ENCODE measurements at regions not wholly inside any gene's neighbourhood (a gene's known extent, or its start where the extent isn't known, plus 50 kb on each side); places are given as distances from the start of the nearest gene placed in this dataset.
"Not testable (repeated sequence)": the region's sequence is repeated elsewhere in the genome, so short reads cannot be mapped to it uniquely, and the experiment has no call there.

DNA sequence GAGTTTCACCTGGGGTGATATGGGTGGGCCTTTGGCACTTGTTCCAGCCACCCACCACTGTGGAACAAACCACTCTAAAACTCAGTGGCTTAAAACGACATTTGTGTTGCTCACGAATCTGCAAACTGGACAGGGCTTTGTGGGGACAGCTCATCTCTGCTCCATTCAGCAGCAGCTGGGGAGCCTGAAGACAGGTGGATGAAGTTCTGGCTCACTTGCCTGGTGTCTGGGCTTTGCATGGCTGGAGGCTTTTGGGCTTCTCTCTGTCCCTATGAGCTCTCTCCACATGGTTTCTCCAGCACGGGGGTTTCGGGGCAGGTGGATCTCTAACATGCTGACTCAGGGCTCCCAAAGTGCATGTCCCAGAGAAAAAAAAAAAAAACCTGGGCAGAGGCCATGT lies 93.0 kb upstream of the GLI2 start:
- no peak for DNase-seq

DNA sequence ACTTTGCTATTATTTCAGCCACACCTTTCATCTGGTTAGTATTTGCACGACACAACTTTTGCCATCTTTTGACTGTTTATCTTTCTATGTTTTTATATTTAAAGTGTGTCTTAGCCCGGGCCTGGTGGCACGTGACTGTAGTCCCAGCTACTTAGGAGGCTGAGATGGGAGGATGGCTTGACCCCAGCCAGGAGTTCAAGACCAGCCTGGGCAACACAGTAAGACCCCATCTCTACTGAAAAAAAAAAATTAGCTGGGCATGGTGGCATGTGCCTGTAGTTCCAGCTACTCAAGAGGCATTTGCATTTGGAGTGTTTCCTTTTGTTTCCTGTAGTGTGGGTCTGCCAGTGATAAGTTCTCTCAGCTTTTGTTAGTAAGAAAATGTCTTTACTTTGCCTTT lies 88.7 kb upstream of the GLI2 start:
- DNase-seq = no peak

DNA sequence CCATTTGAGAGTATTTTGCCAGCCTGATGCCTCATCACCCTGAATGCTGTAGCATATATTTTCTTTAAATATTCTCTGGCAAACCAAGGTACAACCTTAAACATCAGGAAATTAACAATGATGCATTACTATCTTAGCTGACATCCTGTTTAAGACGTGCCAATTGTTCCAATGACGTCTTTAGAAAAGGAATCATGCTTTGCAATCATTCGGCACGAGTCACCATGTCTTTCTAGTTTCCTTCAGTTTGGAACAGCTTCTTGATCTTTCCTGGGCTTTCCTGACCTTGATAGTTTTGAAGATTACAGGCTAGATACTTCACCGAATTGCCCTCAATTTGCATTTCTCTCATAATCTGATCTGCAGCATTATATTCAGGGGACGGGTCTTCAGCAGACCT lies 88.2 kb upstream of the GLI2 start:
- DNase-seq = peak; percentile 72

- not testable (repeated sequence) for DNase-seq
Measured at GRCh38 chr2:120649381-120649780, 86.3 kb upstream of the GLI2 start.

GRCh38 chr2:120650022-120650644 lies 85.5 kb upstream of the GLI2 start:
- no peak for DNase-seq

- DNase-seq = no peak
Measured at GRCh38 chr2:120651818-120652217, 83.8 kb upstream of the GLI2 start.

DNA sequence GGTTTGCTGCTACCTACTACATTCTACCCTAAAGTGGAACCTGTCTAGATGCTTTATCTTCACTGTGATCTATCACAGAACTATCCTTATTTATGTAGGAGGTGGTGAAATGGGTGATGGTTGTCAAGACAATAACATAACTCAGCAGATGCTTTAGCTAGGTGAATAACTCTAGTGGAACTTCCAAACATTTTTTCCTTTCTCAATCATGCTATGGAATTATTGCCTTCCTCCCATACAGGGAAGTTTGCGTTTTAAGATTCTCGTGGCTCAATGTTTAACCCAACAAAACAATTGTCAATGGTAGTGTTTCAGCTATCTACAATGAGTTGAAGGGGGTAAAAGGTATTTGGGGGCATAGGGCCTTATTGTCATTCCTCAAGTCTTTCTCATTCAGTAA lies 82.6 kb upstream of the GLI2 start:
- peak; percentile 35 for DNase-seq

GRCh38 chr2:120653871-120654270 lies 81.8 kb upstream of the GLI2 start:
- DNase-seq = no peak

DNA sequence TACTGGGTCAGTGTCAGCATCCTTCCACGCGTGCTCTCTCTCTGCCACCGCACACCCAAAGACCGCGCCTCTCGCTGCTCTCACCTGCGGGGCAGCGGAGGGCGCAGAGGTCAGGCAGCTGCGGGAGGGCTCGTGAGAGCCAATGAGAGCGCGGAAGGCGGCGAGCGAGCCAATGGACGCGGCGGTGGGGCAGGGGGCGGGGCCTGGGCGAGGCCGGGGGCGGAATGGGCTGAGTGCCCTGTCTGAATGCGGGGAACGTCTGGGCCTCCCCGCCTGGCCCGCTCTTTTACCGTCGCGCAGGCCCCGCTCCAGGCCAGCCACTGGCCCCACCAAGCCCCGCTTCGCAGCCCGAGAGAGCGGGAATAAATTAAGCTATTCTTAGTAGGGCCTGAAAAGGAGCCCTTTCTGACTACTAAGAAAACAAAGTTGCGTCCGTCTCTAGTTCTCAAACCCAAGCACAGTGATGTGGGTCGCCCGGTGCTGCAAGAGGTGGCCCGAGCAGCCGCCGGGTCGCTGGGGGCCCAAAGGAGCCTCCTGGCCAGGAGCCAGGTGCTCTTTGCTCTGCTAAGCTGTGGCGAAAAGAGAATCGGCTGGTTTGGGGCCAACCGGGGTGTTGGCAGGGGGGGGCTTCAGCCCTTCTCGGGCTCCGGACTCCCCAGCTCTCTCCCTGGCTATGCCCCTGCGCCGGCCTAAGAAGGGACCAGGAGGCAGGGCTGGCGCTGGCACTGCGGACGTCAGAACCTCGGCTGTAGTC lies 81.1 kb upstream of the GLI2 start:
- no peak for DNase-seq

- DNase-seq = no peak
Measured at GRCh38 chr2:120656273-120656950, 79.3 kb upstream of the GLI2 start.

DNA sequence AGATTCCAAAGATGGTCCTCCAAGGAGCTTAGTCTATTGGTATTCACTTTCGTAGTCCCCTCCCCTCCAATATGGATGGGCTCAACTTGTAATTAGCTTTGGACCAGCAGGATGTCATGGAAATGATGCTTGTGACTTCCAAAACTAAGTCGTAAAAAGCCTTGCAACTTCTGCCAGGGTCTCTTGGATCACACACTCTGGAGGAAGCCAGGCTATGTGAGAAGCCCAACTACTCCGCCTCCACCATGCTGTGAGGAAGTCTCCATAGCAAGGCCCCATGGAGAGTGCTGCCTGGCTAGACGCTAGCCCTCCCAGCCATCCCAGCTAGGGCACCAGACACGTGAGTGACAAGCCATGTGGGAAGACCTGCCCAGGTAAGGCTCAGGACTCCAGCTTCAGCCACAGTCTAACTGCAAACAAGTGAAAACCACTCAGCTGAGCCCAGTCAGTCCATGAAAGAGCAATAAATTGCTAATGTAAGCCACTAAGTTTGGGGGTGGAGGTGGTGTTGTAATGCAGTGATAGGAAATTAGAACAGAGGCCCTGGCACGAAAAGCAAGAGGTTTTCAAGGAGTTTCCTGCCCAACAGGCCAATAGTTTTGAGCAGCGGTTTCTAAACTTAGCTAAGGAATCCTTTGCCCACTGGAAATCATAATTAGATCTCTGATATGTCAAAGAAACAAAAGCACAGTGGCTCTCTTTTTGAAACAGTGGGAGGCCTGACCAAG lies 77.5 kb upstream of the GLI2 start:
- no peak for DNase-seq

DNA sequence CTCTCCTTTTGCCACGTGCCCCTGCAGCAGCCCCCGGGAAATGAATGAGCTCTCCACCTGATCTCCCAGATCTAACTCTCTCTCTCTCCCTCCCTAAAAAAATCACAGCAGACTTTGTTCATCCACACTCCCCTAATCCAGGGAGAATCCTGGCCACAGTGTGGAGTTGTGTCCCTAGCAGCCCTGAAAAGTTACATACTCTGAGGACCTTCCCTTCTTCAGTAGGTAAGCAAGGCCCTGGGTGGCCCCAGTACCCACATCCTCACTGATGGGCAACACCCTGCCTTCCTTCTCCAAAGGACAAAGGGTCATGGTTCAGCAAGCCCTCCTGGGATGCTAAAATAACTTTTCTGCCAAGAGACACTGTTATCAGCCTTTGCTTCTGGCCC lies 76.9 kb upstream of the GLI2 start:
- DNase-seq = no peak

DNA sequence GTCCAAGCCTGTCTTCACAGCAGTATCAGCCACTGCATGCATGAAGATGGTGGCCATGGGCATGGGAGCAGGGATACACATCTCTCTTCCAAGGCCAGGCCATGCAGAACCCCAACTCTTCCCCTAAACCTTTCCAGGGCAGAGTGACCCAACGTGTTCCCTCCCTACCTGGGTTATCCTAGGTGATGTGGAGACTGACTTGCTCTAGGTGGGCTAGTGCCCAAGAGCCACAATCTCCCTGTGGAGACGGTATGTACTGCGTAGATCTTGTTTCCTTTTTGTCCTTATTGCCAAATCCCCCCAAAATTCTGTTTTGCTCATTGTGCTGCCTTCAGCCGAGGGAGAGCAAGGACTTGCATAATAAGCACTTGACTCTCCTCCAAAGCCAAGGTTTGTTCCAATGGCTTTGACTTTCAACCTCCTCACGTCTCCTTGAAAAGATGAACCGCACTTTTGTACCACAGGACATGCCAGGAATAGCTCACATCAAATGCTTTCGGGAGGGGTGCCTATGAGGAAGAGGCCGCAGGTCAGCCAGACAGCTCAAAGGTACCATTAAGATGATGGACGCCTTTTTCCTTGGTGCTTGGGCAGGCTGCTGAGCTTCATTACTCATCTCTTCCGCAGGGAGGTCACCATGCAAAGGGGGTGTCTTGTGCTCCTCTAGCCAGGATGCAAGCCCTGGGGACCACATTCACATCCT lies 76.2 kb upstream of the GLI2 start:
- DNase-seq = no peak

DNA sequence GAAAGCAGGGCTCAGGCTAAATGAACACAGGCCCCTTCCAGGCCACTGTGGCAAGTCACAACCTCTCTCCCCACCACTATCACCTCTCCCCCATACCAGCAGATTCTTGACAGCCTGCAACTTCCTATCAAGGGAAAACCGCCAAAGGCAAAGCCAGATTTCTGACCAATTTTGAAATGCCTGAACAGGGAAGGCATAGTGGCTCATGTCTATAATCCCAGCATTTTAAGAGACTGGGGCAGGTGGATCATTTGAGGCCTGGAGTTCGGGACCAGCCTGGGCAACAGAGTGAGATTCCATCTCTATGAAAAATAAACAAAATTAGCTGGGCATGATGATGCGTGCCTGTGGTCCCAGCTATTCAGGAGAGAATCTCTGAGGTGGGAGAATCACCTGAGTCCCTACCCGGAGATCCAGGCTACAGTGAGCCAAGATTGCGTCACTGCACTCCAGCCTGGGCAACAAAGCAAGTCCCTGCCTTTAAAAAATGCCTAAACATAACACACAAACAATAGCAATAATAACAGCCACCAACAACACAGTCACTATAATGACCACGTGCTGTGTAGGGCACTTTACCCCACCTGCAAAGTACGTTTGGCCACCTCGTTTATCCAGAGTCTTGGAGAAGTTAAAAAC lies 75.5 kb upstream of the GLI2 start:
- no peak for DNase-seq

DNA sequence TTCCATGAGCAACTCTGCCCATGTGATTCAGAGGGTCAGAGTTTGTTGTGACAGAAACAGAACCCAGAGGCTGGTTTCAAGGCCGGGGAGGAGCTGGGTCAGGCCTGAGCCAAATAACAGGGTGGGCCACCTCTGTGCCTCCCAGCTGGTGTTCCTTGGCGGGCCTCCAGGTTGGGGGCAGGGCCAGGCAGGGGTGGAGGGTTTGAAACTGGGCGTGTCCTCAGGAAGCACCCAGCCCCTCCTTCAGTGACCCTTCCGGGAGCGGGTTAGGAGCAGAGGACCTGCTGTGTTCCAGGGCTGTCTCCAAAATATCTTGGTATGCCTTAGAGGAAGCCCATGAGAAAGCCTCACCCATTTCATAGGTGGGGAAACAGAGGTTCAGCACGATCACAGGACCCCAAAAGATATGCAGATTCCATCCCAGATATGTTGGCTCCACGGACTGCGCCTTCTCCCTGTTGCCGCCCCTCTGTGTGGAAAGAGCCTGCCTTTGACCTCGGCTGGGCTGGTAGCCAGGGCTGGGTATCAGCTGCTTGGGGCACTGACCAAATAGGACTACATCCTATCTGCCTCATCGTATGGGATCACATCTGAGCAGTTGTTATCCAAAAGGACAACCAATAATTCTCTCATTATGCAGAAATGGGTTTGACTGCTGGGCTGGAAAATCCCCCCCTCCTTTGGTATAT lies 74.8 kb upstream of the GLI2 start:
- no peak for DNase-seq

DNA sequence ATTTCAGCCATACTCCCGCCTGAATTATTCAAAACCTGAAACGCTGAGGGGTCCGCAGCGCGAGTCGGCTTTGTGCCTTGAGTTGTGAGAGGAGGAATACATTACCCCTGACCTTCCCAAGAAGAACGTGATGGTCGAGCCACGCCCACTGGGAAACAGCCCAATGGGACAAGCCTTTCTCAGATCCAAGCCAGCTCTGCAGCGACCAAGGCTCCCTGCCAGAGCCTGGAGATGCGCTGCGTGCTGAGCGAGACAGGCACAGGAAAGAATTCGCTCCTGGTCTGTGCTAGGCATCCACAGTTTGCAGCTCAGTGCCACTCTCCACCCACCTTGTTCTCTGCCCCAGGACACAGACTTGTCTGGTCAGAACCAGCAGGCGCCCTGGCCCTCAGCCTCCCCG lies 74.1 kb upstream of the GLI2 start:
- DNase-seq = no peak

GRCh38 chr2:120662046-120662445 lies 73.6 kb upstream of the GLI2 start:
- DNase-seq = no peak

DNA sequence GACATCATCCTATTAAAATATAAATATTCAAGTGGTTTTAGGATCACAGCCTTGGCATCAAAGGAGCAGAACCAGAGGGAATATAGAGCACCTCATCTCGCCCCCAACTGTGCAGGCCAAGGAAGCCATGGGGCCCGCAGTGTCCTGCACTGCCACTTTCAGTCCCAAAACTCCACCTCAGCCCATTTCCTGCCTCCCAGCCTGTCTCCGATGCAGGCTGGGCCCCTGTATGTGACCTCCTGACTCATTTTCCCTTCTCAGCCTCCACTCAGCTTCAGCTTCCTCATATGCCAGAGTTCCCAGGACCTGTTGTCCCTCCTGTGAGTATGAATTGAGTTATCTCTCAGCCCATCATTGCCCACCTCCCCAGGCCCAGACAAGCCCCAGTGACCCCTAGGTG lies 72.9 kb upstream of the GLI2 start:
- no peak for DNase-seq

GRCh38 chr2:120666433-120666832 lies 69.2 kb upstream of the GLI2 start:
- DNase-seq = no peak

DNA sequence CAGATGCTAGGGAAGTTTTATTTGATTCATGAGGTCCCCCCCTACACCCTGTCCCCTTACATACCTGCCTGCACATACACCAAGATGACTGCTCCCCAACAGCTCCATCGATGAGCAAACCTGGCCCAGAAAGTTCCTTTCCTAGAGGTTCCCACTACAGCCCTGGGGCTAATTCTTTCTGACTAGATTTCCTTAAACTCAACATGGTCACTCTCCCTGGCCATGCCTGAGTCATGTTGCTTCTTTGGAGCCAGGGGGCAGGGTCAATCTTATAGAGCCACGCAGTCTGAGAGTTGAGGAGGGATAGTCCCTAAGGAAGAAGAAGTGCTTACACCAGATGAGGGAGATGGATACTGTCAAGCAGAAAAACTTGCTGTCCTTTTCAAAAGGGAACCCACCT lies 67.7 kb upstream of the GLI2 start:
- DNase-seq = peak; percentile 90

DNA sequence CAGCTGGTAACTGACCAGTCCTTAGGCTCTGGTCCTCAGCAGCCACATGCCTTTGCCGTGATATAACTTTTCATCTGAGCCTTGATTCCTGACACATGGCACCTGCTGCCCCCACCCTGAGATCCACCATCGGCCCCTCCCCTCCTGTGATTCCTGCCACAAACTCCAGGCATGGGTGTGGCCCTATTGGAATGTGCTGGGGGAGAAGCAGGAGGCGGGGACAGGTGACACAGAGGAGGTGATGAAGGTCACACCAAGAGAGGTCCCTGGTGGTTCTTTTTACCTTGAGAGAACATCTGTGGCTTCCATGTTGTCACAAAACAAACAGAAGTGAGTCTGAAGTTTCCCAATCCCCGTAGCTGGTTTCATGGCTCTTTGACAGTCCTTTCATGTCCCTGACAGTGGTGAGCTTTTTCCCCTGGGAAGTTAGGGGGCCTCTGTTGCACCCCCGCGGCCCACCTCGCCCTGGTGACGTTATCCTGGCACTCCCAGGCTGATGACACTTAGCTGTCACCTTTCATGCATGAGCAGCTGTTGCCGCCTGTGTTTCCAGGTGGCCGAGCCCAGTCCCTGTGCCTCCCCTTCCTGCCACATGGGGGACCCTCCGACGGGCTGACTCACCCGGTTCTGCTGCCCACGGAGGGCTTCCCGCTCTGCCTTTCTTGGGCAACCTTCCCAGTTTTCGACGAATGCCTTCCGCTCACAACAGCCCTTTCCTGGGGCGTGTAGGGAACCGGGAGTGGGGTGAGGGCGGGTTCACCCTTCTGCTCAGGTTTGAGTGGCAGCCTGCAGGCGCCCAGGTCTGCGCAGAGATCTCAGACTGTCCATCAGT lies 66.3 kb upstream of the GLI2 start:
- peak; percentile 33 for DNase-seq

Data from EL (cell line).